HG03378 (cell line): ENCODE measurements at regions not wholly inside any gene's neighbourhood (a gene's known extent, or its start where the extent isn't known, plus 50 kb on each side); places are given as distances from the start of the nearest gene placed in this dataset.
"Not testable (repeated sequence)": the region's sequence is repeated elsewhere in the genome, so short reads cannot be mapped to it uniquely, and the experiment has no call there.

Experiments used
- ATAC-seq: cut with Tn5 transposase; IDR thresholded peaks from one replicate; pipeline ENCODE4 v1.9.1; 2021; ENCODE audit warnings: mild to moderate bottlenecking, moderate library complexity; ENCODE audit not compliant: unreplicated experiment

DNA sequence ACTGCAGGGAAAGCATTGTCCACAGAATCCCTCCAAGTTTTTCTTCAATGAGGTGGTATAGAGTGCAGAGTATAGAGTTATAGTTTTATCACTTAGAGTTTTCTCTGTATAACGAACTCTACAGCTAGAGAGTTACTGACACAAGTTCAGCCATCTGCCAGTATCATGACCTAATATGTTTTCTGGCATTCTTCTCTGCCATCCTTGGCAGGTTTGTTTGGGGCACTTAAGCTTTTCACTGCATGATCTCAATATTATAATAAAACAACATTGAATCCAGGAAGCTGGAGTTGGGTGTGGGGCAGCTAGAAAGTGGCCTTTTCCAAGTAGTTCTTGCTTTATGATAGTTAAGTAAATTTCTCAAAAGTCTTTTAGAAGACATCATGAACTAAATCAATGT, 743.5 kb upstream of the ARPP21 start:
- no peak for ATAC-seq

DNA sequence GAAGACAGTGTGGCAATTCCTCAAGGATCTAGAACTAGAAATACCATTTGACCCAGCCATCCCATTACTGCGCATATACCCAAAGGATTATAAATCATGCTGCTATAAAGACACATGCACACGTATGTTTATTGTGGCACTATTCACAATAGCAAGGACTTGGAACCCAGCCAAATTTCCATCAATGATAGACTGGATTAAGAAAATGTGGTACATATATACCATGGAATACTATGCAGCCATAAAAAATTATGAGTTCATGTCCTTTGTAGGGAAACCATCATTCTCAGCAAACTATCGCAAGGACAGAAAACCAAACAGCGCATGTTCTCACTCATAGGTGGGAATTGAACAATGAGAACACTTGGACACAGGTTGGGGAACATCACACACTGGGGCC, 729.6 kb upstream of the ARPP21 start:
- ATAC-seq: not testable (repeated sequence)

DNA sequence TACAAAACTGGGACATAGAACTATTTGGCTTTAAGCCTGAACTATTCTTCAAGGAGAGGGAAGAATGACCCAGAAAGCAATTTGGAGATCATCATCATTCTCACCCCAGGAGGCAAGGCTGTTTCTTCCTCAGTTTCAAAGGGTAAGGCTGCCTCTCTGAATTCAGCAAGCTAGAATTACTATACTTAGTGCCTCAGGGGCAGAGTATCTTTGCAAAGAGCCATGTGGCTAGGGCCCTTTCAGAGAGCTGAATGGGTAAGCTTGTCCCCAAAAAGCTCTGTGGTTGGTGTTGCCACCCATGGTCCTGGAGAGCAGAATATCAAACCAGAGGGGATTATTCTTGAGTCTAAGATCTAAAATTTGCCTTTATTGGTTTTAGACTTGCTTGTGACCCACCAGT, 720.3 kb upstream of the ARPP21 start:
- ATAC-seq: no peak

DNA sequence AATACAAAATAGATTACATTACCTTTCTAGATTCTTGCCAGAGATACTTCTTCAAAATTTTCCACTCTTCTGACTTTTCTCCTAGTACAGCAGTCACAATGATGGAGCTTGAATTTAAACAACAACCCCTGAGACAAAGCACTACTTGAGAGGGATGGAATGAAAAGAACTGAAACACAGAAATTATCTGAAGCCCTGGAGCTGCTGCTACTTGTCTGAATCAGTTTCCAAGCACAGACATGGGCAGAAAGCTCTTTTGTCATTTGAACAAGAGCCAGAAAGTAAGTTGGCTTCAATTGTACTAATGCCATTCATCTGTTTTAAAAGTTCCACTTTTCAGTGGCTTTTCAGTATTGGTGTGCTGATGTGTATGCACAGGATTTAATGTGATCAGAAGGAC, 718.5 kb upstream of the ARPP21 start:
- no peak for ATAC-seq

DNA sequence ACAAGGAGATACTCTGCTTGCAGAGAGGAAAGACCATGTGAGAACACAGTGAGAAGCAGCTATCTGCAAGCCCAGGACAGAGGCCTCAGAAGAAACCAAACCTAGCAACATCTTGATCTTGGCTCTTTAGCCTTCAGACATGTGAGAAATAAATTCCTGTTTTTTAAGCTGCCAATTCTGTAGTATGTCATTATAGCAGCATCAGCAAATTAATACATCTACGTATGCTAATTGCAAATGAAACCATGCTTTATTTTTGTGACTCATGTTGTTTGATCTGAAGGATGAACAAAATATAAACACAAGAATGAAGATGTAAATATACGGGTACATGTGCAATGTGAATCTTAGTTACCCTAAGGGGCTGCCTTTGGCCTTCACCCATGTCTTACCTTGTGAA, 714.4 kb upstream of the ARPP21 start:
- ATAC-seq: no peak

DNA sequence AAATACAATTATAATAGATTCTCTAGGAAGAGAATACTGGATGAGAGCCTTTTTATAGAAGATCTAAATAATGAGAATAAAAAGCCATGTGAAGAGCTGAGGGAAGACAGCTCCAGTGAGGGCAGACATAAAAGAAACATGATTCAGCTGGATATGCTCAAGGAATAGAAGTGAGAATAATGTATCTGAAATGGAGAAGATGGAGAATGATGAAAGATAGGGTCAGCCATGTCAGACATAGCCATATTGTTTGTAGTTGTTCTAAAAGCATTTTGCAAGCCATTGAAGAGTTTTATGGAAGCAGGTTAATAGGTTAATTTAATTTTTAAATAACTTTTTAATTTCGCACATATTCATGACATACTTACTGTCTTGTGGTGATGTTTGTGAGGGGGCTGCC, 713.5 kb upstream of the ARPP21 start:
- ATAC-seq: no peak

DNA sequence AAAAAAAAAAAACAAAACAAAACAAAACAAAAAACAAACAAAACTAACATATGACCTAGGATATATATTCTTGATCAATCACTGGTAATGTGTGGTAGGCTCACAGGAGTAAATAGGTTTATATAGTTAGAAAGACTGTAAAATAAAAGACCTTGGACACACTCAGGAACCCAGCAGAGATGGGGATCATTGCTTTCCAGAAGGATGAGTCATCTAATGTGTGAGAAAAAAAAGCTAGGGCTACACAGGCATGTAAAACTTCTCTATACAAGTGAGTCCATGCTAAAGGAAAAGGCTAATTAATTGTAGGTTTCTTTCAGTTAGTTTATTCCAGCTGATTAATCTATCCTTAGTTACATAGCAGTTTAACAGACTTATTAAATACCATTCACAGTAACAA, 710.3 kb upstream of the ARPP21 start:
- ATAC-seq: no peak

DNA sequence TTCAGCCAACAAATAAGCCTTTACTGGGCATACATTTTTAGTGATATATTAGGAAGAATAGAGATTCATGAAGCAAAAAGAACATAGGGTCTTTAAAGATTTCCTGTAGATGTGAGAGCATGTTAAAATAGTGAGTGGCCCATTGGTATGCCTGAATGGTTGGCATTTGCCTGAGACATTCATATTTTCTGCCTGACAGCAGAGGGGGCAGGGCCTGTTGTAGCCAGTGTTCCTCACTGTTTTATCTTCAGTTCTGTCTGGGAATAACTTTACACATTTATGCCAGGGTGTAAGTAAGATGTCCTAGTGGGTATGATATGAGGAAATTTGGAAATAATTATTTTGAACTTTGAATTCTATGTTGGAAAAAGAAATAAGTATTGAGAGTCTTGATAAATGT, 704.7 kb upstream of the ARPP21 start:
- no peak for ATAC-seq

DNA sequence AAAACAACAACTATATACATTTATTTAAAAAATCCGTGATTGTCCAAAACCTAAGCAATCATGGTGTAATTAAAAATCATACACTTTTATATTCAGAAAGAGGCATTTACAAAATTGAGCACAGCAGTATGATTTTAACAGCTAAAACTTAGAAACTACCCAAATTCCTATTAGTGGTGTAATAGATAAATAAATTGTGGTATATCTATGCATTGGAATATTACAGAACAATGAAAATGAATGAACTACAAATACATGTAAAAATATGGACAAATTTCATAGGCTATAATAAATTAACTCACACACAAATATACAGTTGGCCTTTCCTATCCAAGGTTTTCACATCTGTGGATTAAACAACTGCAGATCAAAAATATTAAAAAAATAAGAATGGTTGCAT, 700.5 kb upstream of the ARPP21 start:
- no peak for ATAC-seq

DNA sequence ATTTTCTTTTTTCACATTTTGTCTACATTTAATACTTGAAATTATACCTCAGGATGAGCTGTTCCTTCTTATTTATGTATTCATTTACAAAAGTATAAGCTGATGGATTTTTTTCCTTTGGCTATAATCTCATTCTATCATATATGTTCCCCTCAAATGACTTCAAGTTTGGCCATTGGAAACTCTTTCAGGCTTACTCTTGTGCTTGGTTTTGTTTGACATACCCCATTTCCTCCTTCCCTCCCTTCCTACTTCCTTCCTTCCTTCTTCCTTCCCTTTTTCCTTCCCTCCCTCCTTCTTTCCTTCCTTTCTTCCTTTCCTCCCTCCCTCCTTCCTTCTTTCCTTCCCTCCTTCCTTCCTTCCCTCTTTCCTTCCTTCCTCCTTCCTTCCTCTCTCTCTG, 697.1 kb upstream of the ARPP21 start:
- no peak for ATAC-seq

DNA sequence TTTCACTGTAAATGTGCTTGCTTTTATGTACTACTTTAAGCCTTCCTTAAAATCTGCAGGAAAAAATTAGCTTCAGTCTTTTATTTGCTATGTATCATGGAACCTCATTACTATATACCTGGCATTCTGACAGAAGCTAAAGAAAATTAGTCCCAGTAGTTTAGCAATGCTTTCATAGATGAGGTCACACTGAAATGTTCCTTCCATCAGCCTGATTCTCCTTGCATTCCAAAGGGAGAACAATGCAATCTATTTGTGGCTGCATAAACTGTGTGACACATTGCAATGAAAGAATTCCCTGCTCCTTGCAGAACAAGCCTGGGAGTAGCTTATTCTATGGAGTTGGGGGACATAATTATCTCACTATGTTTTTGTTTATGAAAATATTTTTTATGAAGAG, 691.5 kb upstream of the ARPP21 start:
- no peak for ATAC-seq

DNA sequence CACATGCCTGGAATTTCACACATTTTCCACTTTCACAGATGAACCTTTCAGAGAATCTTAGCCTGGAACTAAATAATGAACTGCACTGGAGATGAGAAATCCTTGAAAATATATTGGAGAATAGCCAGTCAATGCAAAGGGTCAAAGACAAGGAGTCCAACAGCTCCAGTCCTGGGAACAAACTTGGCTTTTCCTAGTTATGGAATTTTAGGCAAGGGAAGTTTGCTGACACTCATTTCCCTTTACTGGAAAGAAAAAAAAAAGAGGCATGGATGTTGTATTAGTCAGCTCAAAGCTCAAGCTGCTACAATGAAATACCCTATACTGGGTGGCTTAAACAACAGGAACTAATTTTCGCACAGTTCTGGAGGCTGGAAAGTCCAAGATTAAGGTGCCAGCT, 690.8 kb upstream of the ARPP21 start:
- ATAC-seq: no peak

DNA sequence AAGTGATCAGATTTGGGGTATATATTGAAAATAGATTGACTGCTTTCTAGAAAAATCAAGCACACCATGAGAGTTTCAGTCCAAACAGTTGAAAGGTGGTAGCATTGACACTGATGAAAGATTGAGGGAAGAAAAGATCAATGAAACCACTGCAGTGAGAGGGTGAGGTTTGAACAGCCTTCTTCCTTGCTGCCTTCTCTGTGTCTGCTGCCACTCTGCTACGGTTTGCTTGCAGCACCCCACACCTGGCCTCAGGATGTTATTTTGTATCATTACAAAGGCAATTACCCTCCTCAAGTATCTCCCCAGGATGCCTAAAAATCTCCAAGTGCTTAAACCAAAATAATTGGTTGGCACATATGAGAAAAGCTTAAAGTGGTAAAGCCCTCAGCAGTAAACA, 683.6 kb upstream of the ARPP21 start:
- no peak for ATAC-seq

DNA sequence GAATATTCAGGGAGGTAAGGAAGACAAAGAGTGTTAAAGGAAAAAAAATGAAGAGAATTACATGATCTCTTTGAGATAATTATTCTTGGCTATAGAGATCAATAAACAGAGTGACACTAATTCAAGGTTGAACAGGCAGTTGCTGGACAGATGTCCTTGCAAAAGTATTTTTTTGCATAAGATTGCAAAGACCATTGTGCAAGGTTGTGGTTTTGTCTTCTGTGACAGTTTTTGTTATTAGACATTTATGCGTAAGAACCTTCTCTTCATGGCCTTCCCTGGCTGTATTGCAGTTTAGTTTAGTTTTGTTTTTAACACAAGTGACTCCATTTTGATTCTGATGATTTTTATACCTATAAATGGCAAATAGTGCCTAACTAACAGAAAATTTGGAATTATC, 682.8 kb upstream of the ARPP21 start:
- ATAC-seq: no peak

DNA sequence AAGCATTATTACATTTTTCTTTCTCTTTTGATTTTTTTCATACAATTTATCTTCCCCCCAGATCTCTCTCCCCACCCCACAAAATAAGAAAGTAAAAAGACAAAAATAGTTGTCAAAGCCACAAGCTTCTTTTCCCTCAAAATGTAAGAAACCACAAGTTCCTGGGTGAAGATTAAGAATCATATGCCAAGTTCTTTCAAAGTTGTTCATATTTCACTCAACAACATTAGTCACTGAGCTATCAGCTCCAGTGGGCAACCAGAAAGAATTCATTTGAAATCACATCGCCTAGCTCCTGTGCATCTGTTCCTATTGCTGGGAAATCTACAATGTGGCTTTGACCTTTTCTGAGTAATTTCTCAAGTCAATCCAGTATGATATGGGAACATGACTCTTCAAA, 681.6 kb upstream of the ARPP21 start:
- ATAC-seq: no peak

DNA sequence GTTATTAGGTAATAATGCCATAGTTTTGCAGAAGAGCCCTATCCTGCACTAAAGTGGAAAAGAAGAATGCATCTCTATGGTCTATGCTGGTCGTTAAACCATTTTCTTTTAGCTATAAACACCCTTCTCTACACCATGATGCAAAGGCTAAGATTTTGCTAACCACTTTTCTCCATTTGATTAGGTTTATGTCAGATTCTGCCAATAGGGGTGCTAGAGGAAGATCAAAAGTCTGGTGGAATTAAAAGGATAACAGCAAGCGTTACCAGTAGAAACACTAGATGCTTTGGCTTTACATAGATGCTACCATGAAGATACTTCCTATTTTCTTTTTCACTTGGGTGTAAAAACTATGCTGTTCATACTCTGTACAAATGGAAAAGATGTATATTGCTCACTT, 669.8 kb upstream of the ARPP21 start:
- ATAC-seq: no peak

DNA sequence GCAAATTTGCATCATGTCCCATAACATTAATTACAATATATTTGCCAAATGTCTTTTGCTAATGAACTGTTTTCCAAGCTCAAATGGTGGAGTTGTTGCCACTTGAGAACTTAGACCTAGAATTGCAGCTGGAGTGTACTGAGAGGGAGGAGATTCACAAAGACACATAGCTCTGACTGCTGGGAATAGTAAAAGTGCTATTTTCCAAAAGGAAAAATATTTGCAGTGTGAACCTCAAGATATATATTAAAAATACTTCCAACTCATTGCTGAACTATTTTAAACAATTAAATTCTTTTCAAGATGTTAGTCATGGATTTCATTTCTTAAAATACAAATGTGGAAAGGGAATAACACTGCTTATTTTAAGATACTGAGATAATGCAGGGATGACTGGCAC, 666.8 kb upstream of the ARPP21 start:
- ATAC-seq: no peak

DNA sequence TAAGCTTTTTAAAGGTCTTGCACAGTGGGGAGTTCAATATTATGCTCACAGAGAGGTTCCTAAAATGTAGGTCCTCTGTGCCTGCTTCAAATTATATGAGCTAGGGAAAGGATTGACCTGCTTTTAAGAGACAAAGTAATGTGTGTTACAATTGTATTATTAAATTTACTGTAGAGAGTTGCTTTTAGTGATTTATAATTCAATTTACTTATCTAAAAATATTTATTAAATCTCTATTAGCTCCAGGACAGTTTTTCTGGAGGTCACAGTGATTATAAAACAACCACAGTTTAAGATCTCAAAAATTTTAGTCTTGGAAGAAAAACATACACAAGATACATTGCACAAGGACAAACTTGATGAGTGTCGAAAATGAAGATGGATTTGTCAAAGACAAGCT, 665.7 kb upstream of the ARPP21 start:
- no peak for ATAC-seq

DNA sequence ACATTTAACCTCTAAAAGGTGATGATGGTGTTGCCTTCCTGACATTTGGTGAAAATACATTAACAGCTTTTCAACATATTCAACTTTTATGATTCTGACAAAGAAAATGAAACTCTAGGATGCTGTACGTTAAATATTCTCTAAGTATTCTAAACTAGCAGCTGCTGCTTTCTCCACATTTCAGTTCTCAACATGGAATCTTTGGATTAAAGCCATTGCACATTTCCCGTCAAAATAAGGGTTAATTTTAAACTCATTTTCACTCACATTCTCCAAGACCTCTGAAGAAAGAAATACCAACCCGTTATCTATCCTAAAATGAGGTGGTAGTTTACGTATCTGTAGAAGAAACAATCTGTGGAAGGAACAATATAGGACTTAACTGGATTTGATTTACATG, 655.7 kb upstream of the ARPP21 start:
- ATAC-seq: no peak

DNA sequence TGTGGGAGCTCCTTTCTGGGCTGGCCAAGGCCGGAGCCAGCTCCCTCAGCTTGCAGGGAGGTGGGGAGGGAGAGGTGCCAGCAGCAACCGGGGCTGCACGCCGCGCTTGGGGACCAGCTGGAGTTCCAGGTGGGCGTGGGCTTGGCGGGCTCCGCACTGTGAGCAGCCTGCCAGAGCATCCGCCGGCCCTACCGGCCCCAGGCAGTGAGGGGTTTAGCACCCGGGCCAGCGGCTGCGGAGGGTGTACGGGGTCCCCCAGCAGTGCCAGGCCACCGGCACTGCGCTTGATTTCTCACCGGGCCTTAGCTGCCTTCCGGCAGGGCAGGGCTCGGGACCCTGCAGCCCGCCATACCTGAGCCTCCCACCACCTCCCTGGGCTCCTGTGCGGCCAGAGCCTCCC, 651.0 kb upstream of the ARPP21 start:
- no peak for ATAC-seq

DNA sequence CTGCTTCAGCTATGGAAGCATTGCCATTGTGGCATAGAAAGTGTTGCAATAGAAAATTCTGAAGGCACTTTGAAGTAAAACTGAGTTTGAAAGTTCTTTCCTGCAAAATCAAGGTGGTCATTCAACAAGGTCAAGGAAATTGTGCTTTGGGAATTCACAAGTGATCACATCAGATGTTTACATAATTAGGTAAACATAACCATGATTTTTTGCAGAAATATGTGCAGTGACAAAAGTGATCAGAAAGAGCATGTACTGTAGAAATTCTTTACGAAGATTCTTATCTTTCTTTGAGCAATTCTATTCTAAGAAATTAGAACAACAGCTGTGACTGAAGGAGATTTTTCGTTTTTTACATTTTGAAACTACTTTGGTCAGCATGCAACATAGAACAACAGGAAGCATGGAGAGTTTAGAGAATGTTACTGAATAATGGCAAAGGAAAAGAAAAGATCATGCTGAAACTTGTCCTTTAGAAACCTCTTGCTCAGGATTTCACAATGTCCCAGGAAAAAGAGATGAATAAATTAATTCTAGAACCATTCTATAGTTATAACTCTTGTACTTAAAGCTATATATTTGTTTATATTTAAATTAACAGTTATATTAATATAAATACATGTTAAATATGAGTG, 643.4 kb upstream of the ARPP21 start:
- ATAC-seq: no peak

DNA sequence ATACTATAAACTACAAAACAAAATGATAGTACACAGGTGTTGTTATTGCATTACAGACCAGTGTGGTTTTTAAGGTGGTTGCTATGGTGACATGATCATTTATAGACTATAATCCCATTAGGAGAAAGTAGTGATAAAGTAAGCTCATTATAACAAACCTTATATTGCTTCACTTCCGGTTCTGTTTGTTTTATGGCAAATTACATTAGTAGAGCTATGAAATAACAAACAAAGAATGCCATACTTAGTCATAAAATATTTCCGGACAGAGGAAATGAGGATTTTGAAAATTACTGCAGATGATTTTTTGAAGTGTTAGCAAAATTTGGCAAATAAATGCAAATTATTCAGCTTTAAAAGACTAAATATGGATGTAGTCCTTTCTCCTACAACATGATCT, 640.4 kb upstream of the ARPP21 start:
- no peak for ATAC-seq

DNA sequence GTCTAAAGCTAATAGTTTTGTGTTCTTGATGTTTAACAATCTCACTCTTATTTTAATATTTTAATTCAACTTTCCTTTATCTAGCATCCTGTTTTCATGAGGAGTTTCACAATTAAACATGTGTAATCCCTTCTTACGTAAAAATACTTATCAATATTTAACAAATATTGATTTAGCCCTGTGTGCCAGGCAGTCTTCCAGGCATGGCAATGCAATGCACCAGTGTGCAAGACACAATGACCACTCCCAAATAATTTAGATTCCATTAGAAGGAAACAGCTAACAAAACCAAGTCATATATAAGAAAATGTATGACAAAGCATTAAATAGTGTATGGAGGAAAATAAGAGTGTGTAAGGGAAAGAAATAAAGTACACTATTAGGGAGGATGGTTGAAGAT, 627.1 kb upstream of the ARPP21 start:
- no peak for ATAC-seq

DNA sequence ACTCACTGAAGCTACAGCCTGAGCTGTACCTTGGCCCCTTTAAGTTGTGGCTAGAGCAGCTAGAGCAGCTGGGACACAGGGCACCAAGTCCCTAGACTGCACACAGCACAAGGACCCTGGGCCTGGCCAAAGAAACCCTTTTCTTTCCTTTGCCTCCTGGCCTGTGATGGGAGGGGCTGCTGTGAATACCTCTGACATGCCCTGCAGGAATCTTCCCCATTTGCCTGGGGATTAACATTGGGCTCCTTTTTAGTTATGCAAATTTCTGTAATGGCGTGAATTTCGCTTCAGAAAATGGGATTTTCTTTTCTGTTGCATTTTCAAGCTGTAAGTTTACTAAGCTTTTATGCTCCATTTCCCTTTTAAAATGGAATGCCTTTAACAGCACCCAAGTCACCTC, 611.2 kb upstream of the ARPP21 start:
- ATAC-seq: no peak
